ENCODE measurements at regions not wholly inside any gene's neighbourhood (a gene's known extent, or its start where the extent isn't known, plus 50 kb on each side); places are given as distances from the start of the nearest gene placed in this dataset.

DNA sequence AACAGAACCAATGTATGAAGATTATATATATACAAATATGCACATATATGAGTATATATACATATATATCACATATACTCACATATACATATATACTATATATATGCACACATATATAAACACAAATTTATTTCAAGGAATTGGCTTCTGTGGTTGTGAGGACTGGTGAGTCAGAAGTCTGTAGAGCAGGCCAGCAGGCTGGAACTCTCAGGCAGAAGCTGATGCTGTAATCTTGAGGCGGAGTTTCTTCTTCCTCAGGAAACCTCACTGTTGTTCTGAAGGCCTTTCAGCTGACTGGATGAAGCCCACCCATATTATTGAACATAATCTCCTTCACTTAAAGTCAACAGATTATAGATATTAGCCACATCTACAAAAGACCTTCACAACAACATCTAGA lies 143.9 kb upstream of the CREB1 start:
- no peaks in the 10 kb centered on the region for H3K27me3 Mint-ChIP-seq
- H3K4me1 Mint-ChIP-seq (ENCODE audit: low read depth), result no peaks in the 10 kb centered on the region
- peaks cover 21% of the 10 kb centered on the region for H3K9me3 Mint-ChIP-seq (ENCODE audit: low read depth)
- H3K36me3 Mint-ChIP-seq (ENCODE audit: insufficient read depth), result peaks cover 1% of the 10 kb centered on the region
- TF ChIP-seq, protein P1, sequence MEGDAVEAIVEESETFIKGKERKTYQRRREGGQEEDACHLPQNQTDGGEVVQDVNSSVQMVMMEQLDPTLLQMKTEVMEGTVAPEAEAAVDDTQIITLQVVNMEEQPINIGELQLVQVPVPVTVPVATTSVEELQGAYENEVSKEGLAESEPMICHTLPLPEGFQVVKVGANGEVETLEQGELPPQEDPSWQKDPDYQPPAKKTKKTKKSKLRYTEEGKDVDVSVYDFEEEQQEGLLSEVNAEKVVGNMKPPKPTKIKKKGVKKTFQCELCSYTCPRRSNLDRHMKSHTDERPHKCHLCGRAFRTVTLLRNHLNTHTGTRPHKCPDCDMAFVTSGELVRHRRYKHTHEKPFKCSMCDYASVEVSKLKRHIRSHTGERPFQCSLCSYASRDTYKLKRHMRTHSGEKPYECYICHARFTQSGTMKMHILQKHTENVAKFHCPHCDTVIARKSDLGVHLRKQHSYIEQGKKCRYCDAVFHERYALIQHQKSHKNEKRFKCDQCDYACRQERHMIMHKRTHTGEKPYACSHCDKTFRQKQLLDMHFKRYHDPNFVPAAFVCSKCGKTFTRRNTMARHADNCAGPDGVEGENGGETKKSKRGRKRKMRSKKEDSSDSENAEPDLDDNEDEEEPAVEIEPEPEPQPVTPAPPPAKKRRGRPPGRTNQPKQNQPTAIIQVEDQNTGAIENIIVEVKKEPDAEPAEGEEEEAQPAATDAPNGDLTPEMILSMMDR (IDR thresholded peaks at IDR 0.05; ENCODE audit: unreplicated experiment), result no peak
- H3K4me3 Mint-ChIP-seq (ENCODE audit: low read depth), result no peak overlapping the region
- H3K27ac Mint-ChIP-seq, result no peak overlapping the region
- DNase-seq (ENCODE audit: low spot score, unreplicated experiment), result no peak

DNA sequence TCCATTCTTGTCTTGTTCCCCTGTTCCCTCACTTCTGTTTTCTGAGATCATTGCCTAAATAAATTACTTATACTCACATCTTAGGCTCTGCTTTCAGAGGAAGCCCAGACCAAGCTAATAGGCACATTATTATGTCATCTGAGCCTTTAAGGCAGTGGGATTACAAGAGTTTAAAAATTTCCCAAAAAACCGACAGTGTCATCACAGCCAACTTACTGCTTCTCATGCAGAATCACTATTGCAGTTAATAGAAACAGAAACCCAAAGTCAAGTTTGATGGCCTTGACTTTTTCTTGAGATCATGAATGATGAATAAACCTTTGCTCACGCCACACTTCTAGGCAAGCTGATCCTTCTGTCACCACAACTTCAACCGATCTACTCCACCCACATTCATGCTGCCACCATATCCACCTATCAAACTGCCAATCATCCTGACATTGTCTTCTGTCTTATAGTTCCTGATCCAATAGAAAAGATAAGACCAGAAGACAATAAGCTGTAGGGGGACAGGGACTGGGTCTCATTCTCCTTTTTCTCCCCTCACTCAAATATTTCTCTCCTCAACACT lies 142.7 kb upstream of the CREB1 start:
- TF ChIP-seq, protein P1 (IDR thresholded peaks at IDR 0.05; ENCODE audit: unreplicated experiment), result no peak
- H3K4me1 Mint-ChIP-seq (ENCODE audit: low read depth), result no peaks in the 10 kb centered on the region
- H3K36me3 Mint-ChIP-seq (ENCODE audit: insufficient read depth), result no peaks in the 10 kb centered on the region
- H3K4me3 Mint-ChIP-seq (ENCODE audit: low read depth), result no peak overlapping the region
- no peak for DNase-seq (ENCODE audit: low spot score, unreplicated experiment)
- peaks cover 17% of the 10 kb centered on the region for H3K9me3 Mint-ChIP-seq (ENCODE audit: low read depth)
- no peak overlapping the region for H3K27ac Mint-ChIP-seq
- H3K27me3 Mint-ChIP-seq, result no peaks in the 10 kb centered on the region

GRCh38 chr2:207390302-207391095 lies 139.3 kb upstream of the CREB1 start:
- H3K4me1 Mint-ChIP-seq (ENCODE audit: low read depth), result no peaks in the 10 kb centered on the region
- TF ChIP-seq, protein P1 (IDR thresholded peaks at IDR 0.05; ENCODE audit: unreplicated experiment), result no peak
- no peak for DNase-seq (ENCODE audit: low spot score, unreplicated experiment)
- H3K4me3 Mint-ChIP-seq (ENCODE audit: low read depth), result no peak overlapping the region
- peaks cover 5% of the 10 kb centered on the region for H3K9me3 Mint-ChIP-seq (ENCODE audit: low read depth)
- no peak overlapping the region for H3K27ac Mint-ChIP-seq
- no peaks in the 10 kb centered on the region for H3K36me3 Mint-ChIP-seq (ENCODE audit: insufficient read depth)
- H3K27me3 Mint-ChIP-seq, result no peaks in the 10 kb centered on the region

GRCh38 chr2:207394203-207394781 lies 135.5 kb upstream of the CREB1 start:
- TF ChIP-seq, protein P1 (IDR thresholded peaks at IDR 0.05; ENCODE audit: unreplicated experiment), result no peak
- Mint-ChIP-seq H3K4me3 (ENCODE audit: low read depth) (no peak overlapping the region), H3K27me3 (no peaks in the 10 kb centered on the region), H3K4me1 (ENCODE audit: low read depth) (peaks cover 1% of the 10 kb centered on the region), H3K27ac (no peak overlapping the region), H3K36me3 (ENCODE audit: insufficient read depth) (no peaks in the 10 kb centered on the region), H3K9me3 (ENCODE audit: low read depth) (peaks cover 7% of the 10 kb centered on the region)
- DNase-seq (ENCODE audit: low spot score, unreplicated experiment), result no peak

- no peaks in the 10 kb centered on the region for H3K36me3 Mint-ChIP-seq (ENCODE audit: insufficient read depth)
- peaks cover 4% of the 10 kb centered on the region for H3K4me1 Mint-ChIP-seq (ENCODE audit: low read depth)
- no peak overlapping the region for H3K27ac Mint-ChIP-seq
- H3K27me3 Mint-ChIP-seq, result no peaks in the 10 kb centered on the region
- no peak overlapping the region for H3K4me3 Mint-ChIP-seq (ENCODE audit: low read depth)
- DNase-seq (ENCODE audit: low spot score, unreplicated experiment), result no peak
- TF ChIP-seq, protein P1 (IDR thresholded peaks at IDR 0.05; ENCODE audit: unreplicated experiment), result no peak
- peaks cover 7% of the 10 kb centered on the region for H3K9me3 Mint-ChIP-seq (ENCODE audit: low read depth)
Observed at GRCh38 chr2:207394812-207395534, 134.8 kb upstream of the CREB1 start.
